ENCODE measurements at regions not wholly inside any gene's neighbourhood (a gene's known extent, or its start where the extent isn't known, plus 50 kb on each side); places are given as distances from the start of the nearest gene placed in this dataset.

GRCh38 chr2:23007631-23008235 lies 377.2 kb upstream of the KLHL29 start:
- no peak overlapping the region for H3K4me3 ChIP-seq (ENCODE audit: insufficient read depth, low read depth, low read length)
- no peaks in the 10 kb centered on the region for H3K27me3 ChIP-seq (ENCODE audit: control insufficient read depth, insufficient read depth, low read length)
- no peak for DNase-seq
- H3K36me3 ChIP-seq (replicated peaks; ENCODE audit: control insufficient read depth, insufficient read depth, low read length) = no peaks in the 10 kb centered on the region

- Histone ChIP-seq H3K27me3 (ENCODE audit: control insufficient read depth, insufficient read depth, low read length) (no peaks in the 10 kb centered on the region), H3K4me3 (ENCODE audit: insufficient read depth, low read depth, low read length) (no peak overlapping the region), H3K36me3 (replicated peaks; ENCODE audit: control insufficient read depth, insufficient read depth, low read length) (no peaks in the 10 kb centered on the region)
- no peak for DNase-seq
Measured at GRCh38 chr2:23008440-23008839, 376.5 kb upstream of the KLHL29 start.

- H3K4me3 ChIP-seq (ENCODE audit: insufficient read depth, low read depth, low read length) = no peak overlapping the region
- no peak for DNase-seq
- H3K27me3 ChIP-seq (ENCODE audit: control insufficient read depth, insufficient read depth, low read length) = no peaks in the 10 kb centered on the region
- H3K36me3 ChIP-seq (replicated peaks; ENCODE audit: control insufficient read depth, insufficient read depth, low read length) = no peaks in the 10 kb centered on the region
Measured at GRCh38 chr2:23008951-23009350, 376.0 kb upstream of the KLHL29 start.

GRCh38 chr2:23009545-23010149 lies 375.3 kb upstream of the KLHL29 start:
- no peaks in the 10 kb centered on the region for H3K27me3 ChIP-seq (ENCODE audit: control insufficient read depth, insufficient read depth, low read length)

GRCh38 chr2:23012499-23012898 lies 372.5 kb upstream of the KLHL29 start:
- DNase-seq = no peak
- H3K36me3 ChIP-seq (replicated peaks; ENCODE audit: control insufficient read depth, insufficient read depth, low read length) = no peaks in the 10 kb centered on the region
- H3K27me3 ChIP-seq (ENCODE audit: control insufficient read depth, insufficient read depth, low read length) = no peaks in the 10 kb centered on the region
- no peak overlapping the region for H3K4me3 ChIP-seq (ENCODE audit: insufficient read depth, low read depth, low read length)

More at GRCh38 chr2:23009545-23010149, 375.3 kb upstream of the KLHL29 start:
- H3K36me3 ChIP-seq (replicated peaks; ENCODE audit: control insufficient read depth, insufficient read depth, low read length) = no peaks in the 10 kb centered on the region
- DNase-seq = no peak
- H3K4me3 ChIP-seq (ENCODE audit: insufficient read depth, low read depth, low read length) = no peak overlapping the region

GRCh38 chr2:23015651-23016200 lies 369.3 kb upstream of the KLHL29 start:
- H3K27me3 ChIP-seq (ENCODE audit: control insufficient read depth, insufficient read depth, low read length) = no peaks in the 10 kb centered on the region
- H3K36me3 ChIP-seq (replicated peaks; ENCODE audit: control insufficient read depth, insufficient read depth, low read length) = no peaks in the 10 kb centered on the region
- H3K4me3 ChIP-seq (ENCODE audit: insufficient read depth, low read depth, low read length) = no peak overlapping the region
- DNase-seq = no peak

GRCh38 chr2:23019476-23019875 lies 365.5 kb upstream of the KLHL29 start:
- H3K4me3 ChIP-seq (ENCODE audit: insufficient read depth, low read depth, low read length) = no peak overlapping the region
- no peak for DNase-seq
- H3K36me3 ChIP-seq (replicated peaks; ENCODE audit: control insufficient read depth, insufficient read depth, low read length) = no peaks in the 10 kb centered on the region
- no peaks in the 10 kb centered on the region for H3K27me3 ChIP-seq (ENCODE audit: control insufficient read depth, insufficient read depth, low read length)

GRCh38 chr2:23020659-23021058 lies 364.3 kb upstream of the KLHL29 start:
- DNase-seq = no peak
- Histone ChIP-seq H3K27me3 (ENCODE audit: control insufficient read depth, insufficient read depth, low read length) (no peaks in the 10 kb centered on the region), H3K36me3 (replicated peaks; ENCODE audit: control insufficient read depth, insufficient read depth, low read length) (no peaks in the 10 kb centered on the region), H3K4me3 (ENCODE audit: insufficient read depth, low read depth, low read length) (no peak overlapping the region)

GRCh38 chr2:23021311-23022120 lies 363.5 kb upstream of the KLHL29 start:
- no peak for DNase-seq
- H3K4me3 ChIP-seq (ENCODE audit: insufficient read depth, low read depth, low read length) = no peak overlapping the region
- H3K36me3 ChIP-seq (replicated peaks; ENCODE audit: control insufficient read depth, insufficient read depth, low read length) = no peaks in the 10 kb centered on the region
- H3K27me3 ChIP-seq (ENCODE audit: control insufficient read depth, insufficient read depth, low read length) = no peaks in the 10 kb centered on the region

- DNase-seq = no peak
- Histone ChIP-seq H3K36me3 (replicated peaks; ENCODE audit: control insufficient read depth, insufficient read depth, low read length) (no peaks in the 10 kb centered on the region), H3K4me3 (ENCODE audit: insufficient read depth, low read depth, low read length) (no peak overlapping the region), H3K27me3 (ENCODE audit: control insufficient read depth, insufficient read depth, low read length) (no peaks in the 10 kb centered on the region)
Measured at GRCh38 chr2:23023722-23024121, 361.3 kb upstream of the KLHL29 start.

- H3K4me3 ChIP-seq (ENCODE audit: insufficient read depth, low read depth, low read length) = no peak overlapping the region
- DNase-seq = no peak
- no peaks in the 10 kb centered on the region for H3K36me3 ChIP-seq (replicated peaks; ENCODE audit: control insufficient read depth, insufficient read depth, low read length)
- no peaks in the 10 kb centered on the region for H3K27me3 ChIP-seq (ENCODE audit: control insufficient read depth, insufficient read depth, low read length)
Measured at GRCh38 chr2:23026671-23027070, 358.3 kb upstream of the KLHL29 start.

- no peak for DNase-seq
- Histone ChIP-seq H3K27me3 (ENCODE audit: control insufficient read depth, insufficient read depth, low read length) (no peaks in the 10 kb centered on the region), H3K4me3 (ENCODE audit: insufficient read depth, low read depth, low read length) (no peak overlapping the region), H3K36me3 (replicated peaks; ENCODE audit: control insufficient read depth, insufficient read depth, low read length) (no peaks in the 10 kb centered on the region)
Measured at GRCh38 chr2:23027396-23027795, 357.6 kb upstream of the KLHL29 start.

GRCh38 chr2:23028106-23028505 lies 356.9 kb upstream of the KLHL29 start:
- Histone ChIP-seq H3K4me3 (ENCODE audit: insufficient read depth, low read depth, low read length) (no peak overlapping the region), H3K36me3 (replicated peaks; ENCODE audit: control insufficient read depth, insufficient read depth, low read length) (no peaks in the 10 kb centered on the region), H3K27me3 (ENCODE audit: control insufficient read depth, insufficient read depth, low read length) (no peaks in the 10 kb centered on the region)
- no peak for DNase-seq

GRCh38 chr2:23029111-23029510 lies 355.9 kb upstream of the KLHL29 start:
- Histone ChIP-seq H3K27me3 (ENCODE audit: control insufficient read depth, insufficient read depth, low read length) (no peaks in the 10 kb centered on the region), H3K4me3 (ENCODE audit: insufficient read depth, low read depth, low read length) (no peak overlapping the region), H3K36me3 (replicated peaks; ENCODE audit: control insufficient read depth, insufficient read depth, low read length) (no peaks in the 10 kb centered on the region)
- DNase-seq = no peak

- H3K36me3 ChIP-seq (replicated peaks; ENCODE audit: control insufficient read depth, insufficient read depth, low read length) = no peaks in the 10 kb centered on the region
- DNase-seq = no peak
- no peak overlapping the region for H3K4me3 ChIP-seq (ENCODE audit: insufficient read depth, low read depth, low read length)
- H3K27me3 ChIP-seq (ENCODE audit: control insufficient read depth, insufficient read depth, low read length) = no peaks in the 10 kb centered on the region
Measured at GRCh38 chr2:23029951-23030350, 355.0 kb upstream of the KLHL29 start.

Data from H7 (cell line).